ENCODE measurements at regions not wholly inside any gene's neighbourhood (a gene's known extent, or its start where the extent isn't known, plus 50 kb on each side); places are given as distances from the start of the nearest gene placed in this dataset.

GRCh38 chr15:24865303-24865702 lies 89.5 kb upstream of the SNRPN start:
- Histone ChIP-seq H3K9me3 (ENCODE audit: control insufficient read depth, insufficient read depth, low read length) (no peaks in the 10 kb centered on the region; the same call in 1 of the 2 replicates), H3K9me2 (replicated peaks; ENCODE audit: control insufficient read depth, low read length) (no peaks in the 10 kb centered on the region), H3F3A (ENCODE audit: control insufficient read depth, insufficient read depth) (no peaks in the 10 kb centered on the region), H3K4me3 (ENCODE audit: low read length) (no peak overlapping the region), H3K36me3 (ENCODE audit: control insufficient read depth, low read length) (no peaks in the 10 kb centered on the region), H3K27me3 (ENCODE audit: control insufficient read depth, low read length) (no peaks in the 10 kb centered on the region), H3K27ac (ENCODE audit: low read depth, low read length) (no peak overlapping the region), H3K79me2 (ENCODE audit: control insufficient read depth, low read length) (no peaks in the 10 kb centered on the region), H4K20me1 (ENCODE audit: control insufficient read depth, insufficient read depth, low read depth, low read length) (no peaks in the 10 kb centered on the region), H3K4me1 (ENCODE audit: control insufficient read depth, low read length) (no peaks in the 10 kb centered on the region), H3K4me2 (ENCODE audit: low read length) (no peak overlapping the region)
- TF ChIP-seq EZH2phosphoT487 (IDR thresholded peaks at IDR 0.05; ENCODE audit: borderline replicate concordance, low read length): no peak
- TF ChIP-seq CTCF (IDR thresholded peaks at IDR 0.05; ENCODE audit: low read depth, low read length, poor library complexity, severe bottlenecking): no peak

- H3K9me2 ChIP-seq (replicated peaks; ENCODE audit: control insufficient read depth, low read length): no peaks in the 10 kb centered on the region
- no peaks in the 10 kb centered on the region for H3K79me2 ChIP-seq (ENCODE audit: control insufficient read depth, low read length)
- H3K36me3 ChIP-seq (ENCODE audit: control insufficient read depth, low read length): no peaks in the 10 kb centered on the region
- no peak overlapping the region for H3K27ac ChIP-seq (ENCODE audit: low read depth, low read length)
- peaks cover 8% of the 10 kb centered on the region; the same call in 1 of the 2 replicates for H3K9me3 ChIP-seq (ENCODE audit: control insufficient read depth, insufficient read depth, low read length)
- H3K4me1 ChIP-seq (ENCODE audit: control insufficient read depth, low read length): no peaks in the 10 kb centered on the region
- no peak overlapping the region for H3K4me3 ChIP-seq (ENCODE audit: low read length)
- H3K4me2 ChIP-seq (ENCODE audit: low read length): no peak overlapping the region
- no peaks in the 10 kb centered on the region for H3K27me3 ChIP-seq (ENCODE audit: control insufficient read depth, low read length)
- no peaks in the 10 kb centered on the region for H3F3A ChIP-seq (ENCODE audit: control insufficient read depth, insufficient read depth)
- H4K20me1 ChIP-seq (ENCODE audit: control insufficient read depth, insufficient read depth, low read depth, low read length): no peaks in the 10 kb centered on the region
- TF ChIP-seq EZH2phosphoT487 (IDR thresholded peaks at IDR 0.05; ENCODE audit: borderline replicate concordance, low read length): no peak
- no peak for TF ChIP-seq CTCF (IDR thresholded peaks at IDR 0.05; ENCODE audit: low read depth, low read length, poor library complexity, severe bottlenecking)
Measured at GRCh38 chr15:24877174-24877573, 77.6 kb upstream of the SNRPN start.

GRCh38 chr15:24878153-24878552 lies 76.6 kb upstream of the SNRPN start:
- Histone ChIP-seq H3K4me2 (ENCODE audit: low read length) (no peak overlapping the region), H3F3A (ENCODE audit: control insufficient read depth, insufficient read depth) (no peaks in the 10 kb centered on the region), H4K20me1 (ENCODE audit: control insufficient read depth, insufficient read depth, low read depth, low read length) (no peaks in the 10 kb centered on the region), H3K27me3 (ENCODE audit: control insufficient read depth, low read length) (no peaks in the 10 kb centered on the region), H3K4me3 (ENCODE audit: low read length) (no peak overlapping the region), H3K27ac (ENCODE audit: low read depth, low read length) (no peak overlapping the region), H3K9me3 (ENCODE audit: control insufficient read depth, insufficient read depth, low read length) (peaks cover 8% of the 10 kb centered on the region; the same call in 1 of the 2 replicates), H3K79me2 (ENCODE audit: control insufficient read depth, low read length) (no peaks in the 10 kb centered on the region), H3K9me2 (replicated peaks; ENCODE audit: control insufficient read depth, low read length) (no peaks in the 10 kb centered on the region), H3K36me3 (ENCODE audit: control insufficient read depth, low read length) (no peaks in the 10 kb centered on the region), H3K4me1 (ENCODE audit: control insufficient read depth, low read length) (no peaks in the 10 kb centered on the region)
- TF ChIP-seq CTCF (IDR thresholded peaks at IDR 0.05; ENCODE audit: low read depth, low read length, poor library complexity, severe bottlenecking): no peak
- no peak for TF ChIP-seq EZH2phosphoT487 (IDR thresholded peaks at IDR 0.05; ENCODE audit: borderline replicate concordance, low read length)

Data from DOHH2 (cell line).